ENCODE measurements at regions not wholly inside any gene's neighbourhood (a gene's known extent, or its start where the extent isn't known, plus 50 kb on each side); places are given as distances from the start of the nearest gene placed in this dataset.

- intact Hi-C loops (cut with micrococcal nuclease; ENCODE audit: unreplicated experiment) (no loop called here), in situ Hi-C loops (cut with MboI) (no loop called here)
- H4K20me1 ChIP-seq (ENCODE audit: control insufficient read depth, insufficient read depth) = no peaks in the 10 kb centered on the region
- no peak overlapping the region for H3K4me2 ChIP-seq (ENCODE audit: control insufficient read depth, insufficient read depth)
- FAIRE-seq = no peak
- H3K79me2 ChIP-seq (ENCODE audit: control insufficient read depth, insufficient read depth, low read length) = no peaks in the 10 kb centered on the region
- H3K27me3 ChIP-seq (replicated peaks in 1 of 2; ENCODE audit: control insufficient read depth in 2 of 2, insufficient read depth in 2 of 2, low read length in 1 of 2) = no peaks in the 10 kb centered on the region
- no peak for TF ChIP-seq PAX8 (IDR thresholded peaks at IDR 0.05)
- no peak for TF ChIP-seq NR2F1 (conservative IDR thresholded peaks at IDR 0.05)
- no peak for TF ChIP-seq CEBPZ (IDR thresholded peaks at IDR 0.05; ENCODE audit: low read depth, low read length)
- TF ChIP-seq MAX (IDR thresholded peaks at IDR 0.05; ENCODE audit: low read depth, low read length) = no peak
- no peak for TF ChIP-seq IRF5 (IDR thresholded peaks at IDR 0.05; ENCODE audit: borderline replicate concordance)
- no peak for TF ChIP-seq POLR2AphosphoS2 (IDR thresholded peaks at IDR 0.05; ENCODE audit: low read depth, low read length)
- TF ChIP-seq YY1 (IDR thresholded peaks at IDR 0.05; ENCODE audit: low read depth, low read length) = no peak
- TF ChIP-seq REST (IDR thresholded peaks at IDR 0.05; ENCODE audit: low read depth, low read length) = no peak
- TF ChIP-seq SIX5 (IDR thresholded peaks at IDR 0.05; ENCODE audit: low read depth, low read length, severe bottlenecking) = no peak
- TF ChIP-seq SIN3A (IDR thresholded peaks at IDR 0.05; ENCODE audit: low read depth, low read length) = no peak
- TF ChIP-seq ZBTB11 (CRISPR knock-in tag; IDR thresholded peaks at IDR 0.05) = no peak
- RAD21 ChIA-PET (ENCODE audit: unreplicated experiment) = no interaction called here
- no peaks in the 10 kb centered on the region for H3K36me3 ChIP-seq (ENCODE audit: control insufficient read depth in 2 of 2, insufficient read depth in 2 of 2, low read length in 1 of 2)
- 54% methylated on average over 2 of the region's 2 CpGs for WGBS (ENCODE audit: insufficient coverage, insufficient replicate concordance, low lambda C conversion rate, missing lambda C conversion rate)
- no peaks in the 10 kb centered on the region for H3K9me3 ChIP-seq (replicated peaks; ENCODE audit: control insufficient read depth, insufficient read depth, low read length)
- H2AFZ ChIP-seq (ENCODE audit: control insufficient read depth, low read depth, low read length) = no peak overlapping the region
- H3K27ac ChIP-seq (ENCODE audit: control insufficient read depth, insufficient read depth) = no peak overlapping the region
- ATAC-seq = no peak
- POLR2A ChIA-PET = no interaction called here
- SMC1A ChIA-PET (ENCODE audit: uncharacterized antibody, unreplicated experiment) = no interaction called here
- CTCF ChIA-PET = no interaction called here
- H3K4me1 ChIP-seq (ENCODE audit: control insufficient read depth, insufficient read depth, low read length) = no peaks in the 10 kb centered on the region
- H3K4me3 ChIP-seq = no peak overlapping the region
- no peak for DNase-seq (ENCODE audit: low read depth, low spot score)
- H3K9ac ChIP-seq (ENCODE audit: control insufficient read depth, insufficient read depth, low read length) = no peak overlapping the region
- BruUV-seq (replicated peaks) = no TSS peak
These were observed 1639.2 kb upstream of the PABPC4L start for GRCh38 chr4:135840781-135841180.
